ENCODE measurements at regions not wholly inside any gene's neighbourhood (a gene's known extent, or its start where the extent isn't known, plus 50 kb on each side); places are given as distances from the start of the nearest gene placed in this dataset.

DNA sequence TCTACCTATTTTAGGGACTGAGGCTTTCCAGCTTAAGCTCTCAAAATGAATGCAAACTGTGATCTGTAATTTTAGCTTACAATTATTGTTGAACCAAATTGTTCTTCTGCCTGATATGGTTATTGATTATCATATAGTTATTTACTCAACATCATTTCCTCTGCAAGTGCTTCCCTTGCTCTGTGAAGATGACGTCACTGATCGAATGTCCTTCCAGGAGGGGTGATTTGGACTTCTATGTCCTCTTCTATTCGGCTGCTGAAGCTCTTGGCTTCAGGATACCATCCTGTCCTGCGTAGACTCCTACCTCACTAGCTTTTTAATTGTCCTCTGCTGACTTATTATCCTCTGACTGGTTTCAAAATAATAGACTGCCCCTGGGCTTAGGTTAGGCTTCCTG is 137.4 kb upstream of the LARGE1 start:
- Histone ChIP-seq H3K79me2 (no peaks in the 10 kb centered on the region), H3K27ac (no peak overlapping the region), H3K27me3 (ENCODE audit: control insufficient read depth, insufficient read depth, low read length) (no peaks in the 10 kb centered on the region), H3K4me2 (ENCODE audit: low read length) (no peak overlapping the region), H3K4me1 (no peaks in the 10 kb centered on the region), H3K4me3 (ENCODE audit: low read depth, low read length) (no peak overlapping the region), H3K9me3 (ENCODE audit: control insufficient read depth, low read length) (no peaks in the 10 kb centered on the region), H3K36me3 (ENCODE audit: control insufficient read depth, insufficient read depth, low read length) (no peaks in the 10 kb centered on the region), H2AFZ (no peak overlapping the region), H3K9ac (no peak overlapping the region)
- TF ChIP-seq, protein P1, sequence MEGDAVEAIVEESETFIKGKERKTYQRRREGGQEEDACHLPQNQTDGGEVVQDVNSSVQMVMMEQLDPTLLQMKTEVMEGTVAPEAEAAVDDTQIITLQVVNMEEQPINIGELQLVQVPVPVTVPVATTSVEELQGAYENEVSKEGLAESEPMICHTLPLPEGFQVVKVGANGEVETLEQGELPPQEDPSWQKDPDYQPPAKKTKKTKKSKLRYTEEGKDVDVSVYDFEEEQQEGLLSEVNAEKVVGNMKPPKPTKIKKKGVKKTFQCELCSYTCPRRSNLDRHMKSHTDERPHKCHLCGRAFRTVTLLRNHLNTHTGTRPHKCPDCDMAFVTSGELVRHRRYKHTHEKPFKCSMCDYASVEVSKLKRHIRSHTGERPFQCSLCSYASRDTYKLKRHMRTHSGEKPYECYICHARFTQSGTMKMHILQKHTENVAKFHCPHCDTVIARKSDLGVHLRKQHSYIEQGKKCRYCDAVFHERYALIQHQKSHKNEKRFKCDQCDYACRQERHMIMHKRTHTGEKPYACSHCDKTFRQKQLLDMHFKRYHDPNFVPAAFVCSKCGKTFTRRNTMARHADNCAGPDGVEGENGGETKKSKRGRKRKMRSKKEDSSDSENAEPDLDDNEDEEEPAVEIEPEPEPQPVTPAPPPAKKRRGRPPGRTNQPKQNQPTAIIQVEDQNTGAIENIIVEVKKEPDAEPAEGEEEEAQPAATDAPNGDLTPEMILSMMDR (IDR thresholded peaks at IDR 0.05), result no peak

DNA sequence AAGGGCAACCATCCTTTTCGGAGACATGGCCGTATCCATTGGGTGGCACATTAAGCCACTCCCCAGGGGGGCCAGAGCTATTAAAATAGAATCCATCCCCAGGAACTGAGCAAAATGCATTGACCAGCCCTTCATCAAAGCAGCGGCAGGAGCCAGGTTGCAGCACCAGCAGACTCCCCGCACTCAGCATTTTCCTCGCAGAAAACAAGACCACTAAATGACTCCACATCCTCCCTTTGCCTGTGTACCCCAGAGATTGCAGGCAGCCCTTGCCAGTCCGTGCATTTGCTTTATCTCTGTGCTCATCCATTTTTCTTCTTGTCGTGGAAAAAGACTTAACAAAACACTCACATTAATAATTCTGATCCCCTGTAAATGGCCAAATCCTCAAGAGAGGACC is 144.4 kb upstream of the LARGE1 start:
- TF ChIP-seq, protein P1 (IDR thresholded peaks at IDR 0.05), result no peak
- Histone ChIP-seq H3K9me3 (ENCODE audit: control insufficient read depth, low read length) (no peaks in the 10 kb centered on the region), H2AFZ (no peak overlapping the region), H3K4me3 (ENCODE audit: low read depth, low read length) (no peak overlapping the region), H3K4me2 (ENCODE audit: low read length) (no peak overlapping the region), H3K27ac (no peak overlapping the region), H3K9ac (no peak overlapping the region), H3K36me3 (ENCODE audit: control insufficient read depth, insufficient read depth, low read length) (no peaks in the 10 kb centered on the region), H3K27me3 (ENCODE audit: control insufficient read depth, insufficient read depth, low read length) (no peaks in the 10 kb centered on the region), H3K79me2 (no peaks in the 10 kb centered on the region), H3K4me1 (no peaks in the 10 kb centered on the region)

DNA sequence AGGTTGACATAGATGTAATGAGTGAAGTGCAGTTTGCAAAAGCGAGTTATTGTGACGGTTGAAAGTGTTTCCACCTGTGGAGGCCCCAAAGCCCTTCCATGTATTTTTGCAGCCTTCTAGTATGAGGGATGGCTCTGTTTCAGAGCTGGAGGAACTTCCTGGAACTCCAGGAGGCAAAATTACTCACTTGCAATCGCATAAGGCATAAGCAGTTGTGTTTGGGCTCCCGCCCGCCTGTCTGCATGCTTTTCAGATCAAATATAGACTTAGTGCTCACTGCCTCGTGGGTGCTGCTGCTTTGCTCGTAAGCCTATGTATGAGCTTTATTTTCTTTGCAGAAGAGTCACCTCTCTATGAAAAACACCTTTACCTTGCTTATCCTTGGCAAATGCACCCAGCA is 146.8 kb upstream of the LARGE1 start:
- Histone ChIP-seq H3K79me2 (no peaks in the 10 kb centered on the region), H2AFZ (no peak overlapping the region), H3K27me3 (ENCODE audit: control insufficient read depth, insufficient read depth, low read length) (no peaks in the 10 kb centered on the region), H3K4me1 (no peaks in the 10 kb centered on the region), H3K9me3 (ENCODE audit: control insufficient read depth, low read length) (no peaks in the 10 kb centered on the region), H3K4me3 (ENCODE audit: low read depth, low read length) (no peak overlapping the region), H3K4me2 (ENCODE audit: low read length) (no peak overlapping the region), H3K36me3 (ENCODE audit: control insufficient read depth, insufficient read depth, low read length) (no peaks in the 10 kb centered on the region), H3K9ac (no peak overlapping the region), H3K27ac (no peak overlapping the region)
- TF ChIP-seq, protein P1 (IDR thresholded peaks at IDR 0.05), result no peak

DNA sequence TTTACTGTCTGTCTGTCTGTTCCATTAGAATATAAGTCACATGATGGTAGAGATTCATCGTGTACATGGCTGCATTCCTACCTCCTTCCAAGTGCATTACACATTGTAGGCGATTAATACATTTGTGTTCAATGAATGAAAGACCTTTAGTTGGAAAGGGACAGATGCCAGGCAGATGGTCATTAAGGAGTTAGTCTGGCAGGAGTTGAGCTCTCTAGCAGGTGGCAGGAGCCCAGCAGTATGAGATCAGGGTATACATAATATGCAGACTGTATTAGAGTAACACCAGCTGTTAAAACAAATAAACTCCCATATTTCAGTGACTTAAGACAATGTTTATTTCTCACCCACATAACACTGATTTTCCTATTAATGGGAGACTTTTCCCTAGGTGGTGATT is 147.7 kb upstream of the LARGE1 start:
- TF ChIP-seq, protein P1 (IDR thresholded peaks at IDR 0.05), result no peak
- Histone ChIP-seq H3K4me1 (no peaks in the 10 kb centered on the region), H3K36me3 (ENCODE audit: control insufficient read depth, insufficient read depth, low read length) (no peaks in the 10 kb centered on the region), H3K4me2 (ENCODE audit: low read length) (no peak overlapping the region), H2AFZ (no peak overlapping the region), H3K27ac (no peak overlapping the region), H3K27me3 (ENCODE audit: control insufficient read depth, insufficient read depth, low read length) (no peaks in the 10 kb centered on the region), H3K79me2 (no peaks in the 10 kb centered on the region), H3K4me3 (ENCODE audit: low read depth, low read length) (no peak overlapping the region), H3K9me3 (ENCODE audit: control insufficient read depth, low read length) (no peaks in the 10 kb centered on the region), H3K9ac (no peak overlapping the region)

GRCh38 chr22:34070051-34070450 is 149.8 kb upstream of the LARGE1 start:
- no peaks in the 10 kb centered on the region for H3K79me2 ChIP-seq
- no peak overlapping the region for H3K27ac ChIP-seq
- no peaks in the 10 kb centered on the region for H3K4me1 ChIP-seq
- H3K36me3 ChIP-seq (ENCODE audit: control insufficient read depth, insufficient read depth, low read length), result no peaks in the 10 kb centered on the region
- H2AFZ ChIP-seq, result no peak overlapping the region
- H3K4me3 ChIP-seq (ENCODE audit: low read depth, low read length), result no peak overlapping the region
- no peak overlapping the region for H3K4me2 ChIP-seq (ENCODE audit: low read length)
- TF ChIP-seq, protein P1 (IDR thresholded peaks at IDR 0.05), result no peak
- H3K9ac ChIP-seq, result no peak overlapping the region
- no peaks in the 10 kb centered on the region for H3K27me3 ChIP-seq (ENCODE audit: control insufficient read depth, insufficient read depth, low read length)
- H3K9me3 ChIP-seq (ENCODE audit: control insufficient read depth, low read length), result no peaks in the 10 kb centered on the region
